Adipocyte (in vitro differentiated cells): ENCODE measurements at regions not wholly inside any gene's neighbourhood (a gene's known extent, or its start where the extent isn't known, plus 50 kb on each side); places are given as distances from the start of the nearest gene placed in this dataset.

Source experiments
- DNase-seq: peaks from one replicate; pipeline ENCODE4 v3.0.0-alpha.2; 2015; ENCODE audit warnings: low read depth
- H3K27me3 ChIP-seq: replicated peaks from 2 replicates; pipeline ENCODE4 v1.7.0; 2013; ENCODE audit warnings: mild to moderate bottlenecking, low read length, moderate library complexity; ENCODE audit not compliant: control insufficient read depth, insufficient read depth
- H3K36me3 ChIP-seq: 2 replicates; pipeline ENCODE4 v1.7.0; 2013; ENCODE audit warnings: low read length, mild to moderate bottlenecking, moderate library complexity; ENCODE audit not compliant: control insufficient read depth, insufficient read depth, severe bottlenecking
- H3K4me1 ChIP-seq: 2 replicates; pipeline ENCODE4 v1.7.0; 2013; ENCODE audit warnings: mild to moderate bottlenecking, low read length, moderate library complexity; ENCODE audit not compliant: control insufficient read depth, insufficient read depth
- H3K4me3 ChIP-seq: 2 replicates; pipeline ENCODE4 v1.7.0; 2013; ENCODE audit warnings: mild to moderate bottlenecking, low read length, moderate library complexity
- H3K9ac ChIP-seq: 2 replicates; pipeline ENCODE4 v1.7.0; 2013; ENCODE audit warnings: mild to moderate bottlenecking, low read length, moderate library complexity
- H3K9me3 ChIP-seq: 2 replicates; pipeline ENCODE4 v1.7.0; 2013; ENCODE audit warnings: mild to moderate bottlenecking, low read length, moderate library complexity; ENCODE audit not compliant: control insufficient read depth

- DNase-seq: no peak
- Histone ChIP-seq H3K4me1 (peaks cover 6% of the 10 kb centered on the region), H3K27me3 (no peaks in the 10 kb centered on the region), H3K36me3 (no peaks in the 10 kb centered on the region), H3K4me3 (no peak overlapping the region), H3K9me3 (no peaks in the 10 kb centered on the region), H3K9ac (no peak overlapping the region)
Observed at GRCh38 chr9:113665756-113666155, 202.2 kb downstream of the RGS3 start.

GRCh38 chr9:113668061-113668460 lies 204.5 kb downstream of the RGS3 start:
- H3K4me1 ChIP-seq: peaks cover 11% of the 10 kb centered on the region
- H3K4me3 ChIP-seq: no peak overlapping the region
- H3K36me3 ChIP-seq: no peaks in the 10 kb centered on the region
- DNase-seq: peak; percentile 73
- no peaks in the 10 kb centered on the region for H3K27me3 ChIP-seq
- H3K9me3 ChIP-seq: no peaks in the 10 kb centered on the region
- no peak overlapping the region for H3K9ac ChIP-seq

- DNase-seq: no peak
- Histone ChIP-seq H3K4me1 (peaks cover 23% of the 10 kb centered on the region), H3K27me3 (no peaks in the 10 kb centered on the region)
Observed at GRCh38 chr9:113669522-113670115, 206.1 kb downstream of the RGS3 start.

GRCh38 chr9:113673726-113674125 lies 202.4 kb upstream of the ZNF618 start:
- H3K9ac ChIP-seq: no peak overlapping the region
- no peaks in the 10 kb centered on the region for H3K9me3 ChIP-seq
- no peaks in the 10 kb centered on the region for H3K36me3 ChIP-seq
- H3K4me1 ChIP-seq: peaks cover 43% of the 10 kb centered on the region
- no peak overlapping the region for H3K4me3 ChIP-seq
- no peak for DNase-seq
- no peaks in the 10 kb centered on the region for H3K27me3 ChIP-seq

More at GRCh38 chr9:113669522-113670115, 206.1 kb downstream of the RGS3 start:
- no peaks in the 10 kb centered on the region for H3K36me3 ChIP-seq
- H3K9me3 ChIP-seq: no peaks in the 10 kb centered on the region
- H3K9ac ChIP-seq: no peak overlapping the region
- H3K4me3 ChIP-seq: no peak overlapping the region

GRCh38 chr9:113674436-113674835 lies 201.7 kb upstream of the ZNF618 start:
- no peak for DNase-seq
- H3K27me3 ChIP-seq: no peaks in the 10 kb centered on the region
- no peaks in the 10 kb centered on the region for H3K9me3 ChIP-seq
- no peak overlapping the region for H3K4me3 ChIP-seq
- no peak overlapping the region for H3K9ac ChIP-seq
- H3K4me1 ChIP-seq: peaks cover 43% of the 10 kb centered on the region
- H3K36me3 ChIP-seq: no peaks in the 10 kb centered on the region

- Histone ChIP-seq H3K4me3 (peak overlapping the region; percentile 19), H3K4me1 (peaks cover 43% of the 10 kb centered on the region), H3K9me3 (no peaks in the 10 kb centered on the region), H3K27me3 (no peaks in the 10 kb centered on the region), H3K36me3 (no peaks in the 10 kb centered on the region), H3K9ac (peak overlapping the region; percentile 62)
- DNase-seq: peak; percentile 79
Observed at GRCh38 chr9:113675475-113675941, 200.6 kb upstream of the ZNF618 start.

- no peak overlapping the region for H3K9ac ChIP-seq
- H3K4me3 ChIP-seq: no peak overlapping the region
- peak; percentile 25 for DNase-seq
Observed at GRCh38 chr9:113677057-113677456, 199.1 kb upstream of the ZNF618 start.

GRCh38 chr9:113677569-113677968 lies 198.5 kb upstream of the ZNF618 start:
- DNase-seq: no peak

More at GRCh38 chr9:113677057-113677456, 199.1 kb upstream of the ZNF618 start:
- Histone ChIP-seq H3K4me1 (peaks cover 42% of the 10 kb centered on the region), H3K9me3 (no peaks in the 10 kb centered on the region), H3K27me3 (no peaks in the 10 kb centered on the region), H3K36me3 (no peaks in the 10 kb centered on the region)

GRCh38 chr9:113678119-113678858 lies 197.8 kb upstream of the ZNF618 start:
- no peaks in the 10 kb centered on the region for H3K36me3 ChIP-seq
- peaks cover 41% of the 10 kb centered on the region for H3K4me1 ChIP-seq
- H3K27me3 ChIP-seq: no peaks in the 10 kb centered on the region
- no peaks in the 10 kb centered on the region for H3K9me3 ChIP-seq
- no peak overlapping the region for H3K9ac ChIP-seq
- no peak overlapping the region for H3K4me3 ChIP-seq
- no peak for DNase-seq

More at GRCh38 chr9:113677569-113677968, 198.5 kb upstream of the ZNF618 start:
- H3K4me3 ChIP-seq: no peak overlapping the region
- H3K27me3 ChIP-seq: no peaks in the 10 kb centered on the region
- no peak overlapping the region for H3K9ac ChIP-seq
- no peaks in the 10 kb centered on the region for H3K9me3 ChIP-seq
- no peaks in the 10 kb centered on the region for H3K36me3 ChIP-seq
- peaks cover 40% of the 10 kb centered on the region for H3K4me1 ChIP-seq

GRCh38 chr9:113678859-113679256 lies 197.3 kb upstream of the ZNF618 start:
- H3K9me3 ChIP-seq: no peaks in the 10 kb centered on the region
- H3K9ac ChIP-seq: no peak overlapping the region
- no peaks in the 10 kb centered on the region for H3K36me3 ChIP-seq
- no peak for DNase-seq
- peaks cover 37% of the 10 kb centered on the region for H3K4me1 ChIP-seq
- H3K27me3 ChIP-seq: no peaks in the 10 kb centered on the region
- H3K4me3 ChIP-seq: no peak overlapping the region

GRCh38 chr9:113682297-113682771 lies 193.8 kb upstream of the ZNF618 start:
- peak; percentile 90 for DNase-seq
- H3K36me3 ChIP-seq: no peaks in the 10 kb centered on the region
- no peak overlapping the region for H3K4me3 ChIP-seq
- H3K27me3 ChIP-seq: peaks cover 10% of the 10 kb centered on the region
- H3K9ac ChIP-seq: no peak overlapping the region
- H3K4me1 ChIP-seq: peaks cover 4% of the 10 kb centered on the region
- H3K9me3 ChIP-seq: no peaks in the 10 kb centered on the region
